ENCODE measurements at regions not wholly inside any gene's neighbourhood (a gene's known extent, or its start where the extent isn't known, plus 50 kb on each side); places are given as distances from the start of the nearest gene placed in this dataset.

DNA sequence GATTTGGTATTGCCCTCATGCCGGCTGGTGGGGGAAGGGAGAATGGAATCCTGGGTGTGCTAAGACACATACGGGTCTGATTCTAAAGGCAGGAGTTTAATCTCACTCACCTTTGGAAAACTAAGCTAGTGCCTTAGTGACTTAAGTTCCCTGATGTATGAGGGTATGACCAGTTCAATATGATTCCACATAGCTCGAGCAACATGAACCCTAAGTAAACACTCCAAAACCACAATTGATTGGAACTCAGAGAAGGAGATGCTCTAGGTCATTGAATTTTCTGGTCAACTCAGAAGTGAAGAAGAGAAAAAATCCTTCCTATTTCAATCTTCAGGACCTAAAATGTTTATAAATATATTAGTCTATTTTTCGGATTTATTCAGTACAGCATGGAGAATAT, 420.1 kb upstream of the INTU start:
- TF ChIP-seq, protein P1, sequence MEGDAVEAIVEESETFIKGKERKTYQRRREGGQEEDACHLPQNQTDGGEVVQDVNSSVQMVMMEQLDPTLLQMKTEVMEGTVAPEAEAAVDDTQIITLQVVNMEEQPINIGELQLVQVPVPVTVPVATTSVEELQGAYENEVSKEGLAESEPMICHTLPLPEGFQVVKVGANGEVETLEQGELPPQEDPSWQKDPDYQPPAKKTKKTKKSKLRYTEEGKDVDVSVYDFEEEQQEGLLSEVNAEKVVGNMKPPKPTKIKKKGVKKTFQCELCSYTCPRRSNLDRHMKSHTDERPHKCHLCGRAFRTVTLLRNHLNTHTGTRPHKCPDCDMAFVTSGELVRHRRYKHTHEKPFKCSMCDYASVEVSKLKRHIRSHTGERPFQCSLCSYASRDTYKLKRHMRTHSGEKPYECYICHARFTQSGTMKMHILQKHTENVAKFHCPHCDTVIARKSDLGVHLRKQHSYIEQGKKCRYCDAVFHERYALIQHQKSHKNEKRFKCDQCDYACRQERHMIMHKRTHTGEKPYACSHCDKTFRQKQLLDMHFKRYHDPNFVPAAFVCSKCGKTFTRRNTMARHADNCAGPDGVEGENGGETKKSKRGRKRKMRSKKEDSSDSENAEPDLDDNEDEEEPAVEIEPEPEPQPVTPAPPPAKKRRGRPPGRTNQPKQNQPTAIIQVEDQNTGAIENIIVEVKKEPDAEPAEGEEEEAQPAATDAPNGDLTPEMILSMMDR (IDR thresholded peaks at IDR 0.05; ENCODE audit: insufficient read depth, low read length) = no peak
- TF ChIP-seq POLR2AphosphoS5 (IDR thresholded peaks at IDR 0.05; ENCODE audit: low read depth) (no peak), GABPA (IDR thresholded peaks at IDR 0.05; ENCODE audit: low read depth) (no peak)
- TF ChIP-seq, protein P2, sequence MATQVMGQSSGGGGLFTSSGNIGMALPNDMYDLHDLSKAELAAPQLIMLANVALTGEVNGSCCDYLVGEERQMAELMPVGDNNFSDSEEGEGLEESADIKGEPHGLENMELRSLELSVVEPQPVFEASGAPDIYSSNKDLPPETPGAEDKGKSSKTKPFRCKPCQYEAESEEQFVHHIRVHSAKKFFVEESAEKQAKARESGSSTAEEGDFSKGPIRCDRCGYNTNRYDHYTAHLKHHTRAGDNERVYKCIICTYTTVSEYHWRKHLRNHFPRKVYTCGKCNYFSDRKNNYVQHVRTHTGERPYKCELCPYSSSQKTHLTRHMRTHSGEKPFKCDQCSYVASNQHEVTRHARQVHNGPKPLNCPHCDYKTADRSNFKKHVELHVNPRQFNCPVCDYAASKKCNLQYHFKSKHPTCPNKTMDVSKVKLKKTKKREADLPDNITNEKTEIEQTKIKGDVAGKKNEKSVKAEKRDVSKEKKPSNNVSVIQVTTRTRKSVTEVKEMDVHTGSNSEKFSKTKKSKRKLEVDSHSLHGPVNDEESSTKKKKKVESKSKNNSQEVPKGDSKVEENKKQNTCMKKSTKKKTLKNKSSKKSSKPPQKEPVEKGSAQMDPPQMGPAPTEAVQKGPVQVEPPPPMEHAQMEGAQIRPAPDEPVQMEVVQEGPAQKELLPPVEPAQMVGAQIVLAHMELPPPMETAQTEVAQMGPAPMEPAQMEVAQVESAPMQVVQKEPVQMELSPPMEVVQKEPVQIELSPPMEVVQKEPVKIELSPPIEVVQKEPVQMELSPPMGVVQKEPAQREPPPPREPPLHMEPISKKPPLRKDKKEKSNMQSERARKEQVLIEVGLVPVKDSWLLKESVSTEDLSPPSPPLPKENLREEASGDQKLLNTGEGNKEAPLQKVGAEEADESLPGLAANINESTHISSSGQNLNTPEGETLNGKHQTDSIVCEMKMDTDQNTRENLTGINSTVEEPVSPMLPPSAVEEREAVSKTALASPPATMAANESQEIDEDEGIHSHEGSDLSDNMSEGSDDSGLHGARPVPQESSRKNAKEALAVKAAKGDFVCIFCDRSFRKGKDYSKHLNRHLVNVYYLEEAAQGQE (IDR thresholded peaks at IDR 0.05; ENCODE audit: insufficient replicate concordance, low read depth) = no peak

All from HL-60 (cell line).